BE2C (cell line): ENCODE measurements at regions not wholly inside any gene's neighbourhood (a gene's known extent, or its start where the extent isn't known, plus 50 kb on each side); places are given as distances from the start of the nearest gene placed in this dataset.

Source experiments
- DNase-seq: peaks from one replicate; pipeline ENCODE4 v3.0.0-alpha.2; 2020
- H3K27me3 ChIP-seq: fragments of 250-450 bp; sonication (Bioruptor Pico); 2 replicates; pipeline ENCODE4 v1.5.1; 2020; ENCODE audit warnings: mild to moderate bottlenecking
- H3K36me3 ChIP-seq: fragments of 250-450 bp; sonication (Bioruptor Pico); 2 replicates; pipeline ENCODE4 v1.5.1; 2020; ENCODE audit warnings: mild to moderate bottlenecking
- H3K4me1 ChIP-seq: fragments of 250-450 bp; sonication (Bioruptor Pico); 2 replicates; pipeline ENCODE4 v1.5.1; 2020
- H3K4me3 ChIP-seq: 2 replicates; pipeline ENCODE4 v1.5.1; 2011; ENCODE audit warnings: low read depth, low read length
- H3K9me3 ChIP-seq: fragments of 250-450 bp; sonication (Bioruptor Pico); 2 replicates; pipeline ENCODE4 v1.5.1; 2020
- CTCF ChIP-seq: IDR thresholded peaks from 2 replicates; pipeline ENCODE4 v1.5.1; 2012; ENCODE audit warnings: mild to moderate bottlenecking, low read depth, low read length

DNA sequence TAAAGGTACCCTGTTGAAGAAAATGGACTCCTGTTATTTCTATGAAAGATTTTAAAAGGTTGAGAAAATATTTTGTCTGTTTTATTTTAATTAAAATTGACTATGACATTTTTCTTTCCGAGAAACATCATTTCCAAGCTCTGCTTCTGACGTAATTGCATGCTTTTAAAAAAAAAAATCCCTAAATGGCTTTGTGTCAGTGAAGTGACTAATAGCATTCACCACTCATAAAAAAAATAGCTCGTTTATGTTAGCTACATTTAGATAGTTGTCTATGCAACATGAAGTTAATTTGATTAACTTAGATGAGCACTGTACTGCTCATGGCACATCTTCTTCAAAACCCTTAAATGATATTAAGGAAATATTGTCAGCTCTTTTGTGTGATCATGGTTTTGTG, 105.1 kb upstream of the KLHL13 start:
- no peaks in the 10 kb centered on the region for H3K36me3 ChIP-seq
- H3K9me3 ChIP-seq: no peaks in the 10 kb centered on the region
- TF ChIP-seq CTCF: no peak
- peaks cover 33% of the 10 kb centered on the region for H3K4me1 ChIP-seq
- no peaks in the 10 kb centered on the region for H3K27me3 ChIP-seq
- peak overlapping the region; percentile 8; the same call in 1 of the 2 replicates for H3K4me3 ChIP-seq
- DNase-seq: no peak

DNA sequence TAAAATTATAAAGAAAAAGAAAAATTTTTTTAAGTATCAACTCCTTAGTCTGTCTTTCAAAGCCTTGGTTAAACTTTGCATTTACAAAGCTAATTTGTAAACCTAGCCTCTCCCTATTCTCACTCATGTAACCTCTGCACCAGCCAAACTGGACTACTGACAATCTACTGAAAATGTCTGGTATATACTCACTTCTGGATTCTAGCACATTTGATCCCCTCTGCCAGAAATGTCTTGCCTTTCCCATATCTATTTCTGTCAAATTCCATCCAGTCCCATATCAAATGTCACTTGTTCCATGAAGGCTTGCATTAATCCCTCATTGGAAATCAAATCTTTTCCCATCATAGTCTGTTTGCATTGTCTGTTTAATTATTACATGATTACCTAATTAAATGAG, 105.8 kb upstream of the KLHL13 start:
- Histone ChIP-seq H3K9me3 (no peaks in the 10 kb centered on the region), H3K36me3 (no peaks in the 10 kb centered on the region), H3K4me3 (peak overlapping the region; percentile 8; the same call in 1 of the 2 replicates), H3K4me1 (peaks cover 31% of the 10 kb centered on the region), H3K27me3 (no peaks in the 10 kb centered on the region)
- no peak for TF ChIP-seq CTCF
- DNase-seq: no peak

GRCh38 chrX:118225711-118226428, 109.3 kb upstream of the KLHL13 start:
- no peaks in the 10 kb centered on the region for H3K9me3 ChIP-seq
- DNase-seq: no peak
- TF ChIP-seq CTCF: peak; percentile 58
- H3K36me3 ChIP-seq: no peaks in the 10 kb centered on the region
- H3K4me3 ChIP-seq: peak overlapping the region; percentile 19
- H3K4me1 ChIP-seq: peaks cover 13% of the 10 kb centered on the region
- no peaks in the 10 kb centered on the region for H3K27me3 ChIP-seq

- no peaks in the 10 kb centered on the region for H3K36me3 ChIP-seq
- no peaks in the 10 kb centered on the region for H3K27me3 ChIP-seq
- no peak overlapping the region for H3K4me3 ChIP-seq
- no peak for DNase-seq
- no peak for TF ChIP-seq CTCF
- no peaks in the 10 kb centered on the region for H3K9me3 ChIP-seq
- peaks cover 6% of the 10 kb centered on the region; the same call in 1 of the 2 replicates for H3K4me1 ChIP-seq
These were observed 111.4 kb upstream of the KLHL13 start for GRCh38 chrX:118228041-118228440.

GRCh38 chrX:118228456-118228855, 111.8 kb upstream of the KLHL13 start:
- H3K9me3 ChIP-seq: no peaks in the 10 kb centered on the region
- peaks cover 6% of the 10 kb centered on the region; the same call in 1 of the 2 replicates for H3K4me1 ChIP-seq
- no peaks in the 10 kb centered on the region for H3K27me3 ChIP-seq
- no peaks in the 10 kb centered on the region for H3K36me3 ChIP-seq
- TF ChIP-seq CTCF: no peak
- H3K4me3 ChIP-seq: no peak overlapping the region
- DNase-seq: no peak

- no peak for TF ChIP-seq CTCF
- H3K4me3 ChIP-seq: no peak overlapping the region
- H3K4me1 ChIP-seq: no peaks in the 10 kb centered on the region
- H3K27me3 ChIP-seq: no peaks in the 10 kb centered on the region
- no peaks in the 10 kb centered on the region for H3K9me3 ChIP-seq
- no peaks in the 10 kb centered on the region for H3K36me3 ChIP-seq
- no peak for DNase-seq
These were observed 114.4 kb upstream of the WDR44 start for GRCh38 chrX:118231464-118231863.
